HG03342 (cell line): ENCODE measurements at regions not wholly inside any gene's neighbourhood (a gene's known extent, or its start where the extent isn't known, plus 50 kb on each side); places are given as distances from the start of the nearest gene placed in this dataset.
"Not testable (repeated sequence)": the region's sequence is repeated elsewhere in the genome, so short reads cannot be mapped to it uniquely, and the experiment has no call there.

ENCODE experiments used
- ATAC-seq: cut with Tn5 transposase; IDR thresholded peaks from one replicate; pipeline ENCODE4 v1.9.1; 2021; ENCODE audit warnings: mild to moderate bottlenecking, moderate library complexity; ENCODE audit not compliant: unreplicated experiment

GRCh38 chr6:8181160-8181881 lies 79.0 kb upstream of the EEF1E1 start:
- ATAC-seq: no peak

- ATAC-seq: no peak
Measured at GRCh38 chr6:8180327-8181159, 78.2 kb upstream of the EEF1E1 start.

- ATAC-seq: no peak
Measured at GRCh38 chr6:8177721-8178120, 75.4 kb upstream of the EEF1E1 start.

- no peak for ATAC-seq
Measured at GRCh38 chr6:8175046-8175777, 72.9 kb upstream of the EEF1E1 start.

GRCh38 chr6:8174571-8174970 lies 72.2 kb upstream of the EEF1E1 start:
- no peak for ATAC-seq

- no peak for ATAC-seq
Measured at GRCh38 chr6:8172530-8172929, 70.2 kb upstream of the EEF1E1 start.

- no peak for ATAC-seq
Measured at GRCh38 chr6:8170754-8171153, 68.4 kb upstream of the EEF1E1 start.

- ATAC-seq: no peak
Measured at GRCh38 chr6:8170245-8170644, 67.9 kb upstream of the EEF1E1 start.

- no peak for ATAC-seq
Measured at GRCh38 chr6:8166156-8166555, 63.8 kb upstream of the EEF1E1 start.

GRCh38 chr6:8165008-8165407 lies 62.7 kb upstream of the EEF1E1 start:
- not testable (repeated sequence) for ATAC-seq

GRCh38 chr6:8164281-8164680 lies 61.9 kb upstream of the EEF1E1 start:
- ATAC-seq: not testable (repeated sequence)

GRCh38 chr6:8159966-8160365 lies 57.6 kb upstream of the EEF1E1 start:
- no peak for ATAC-seq

- no peak for ATAC-seq
Measured at GRCh38 chr6:8157839-8158238, 55.5 kb upstream of the EEF1E1 start.

GRCh38 chr6:8155259-8156012 lies 53.1 kb upstream of the EEF1E1 start:
- no peak for ATAC-seq
